Eye (tissue), 1 donor: ENCODE measurements at regions not wholly inside any gene's neighbourhood (a gene's known extent, or its start where the extent isn't known, plus 50 kb on each side); places are given as distances from the start of the nearest gene placed in this dataset.
"Not testable (repeated sequence)": the region's sequence is repeated elsewhere in the genome, so short reads cannot be mapped to it uniquely, and the experiment has no call there.

Source experiments
- DNase-seq: peaks from one replicate; pipeline ENCODE4 v3.0.0-alpha.2; 2015

DNA sequence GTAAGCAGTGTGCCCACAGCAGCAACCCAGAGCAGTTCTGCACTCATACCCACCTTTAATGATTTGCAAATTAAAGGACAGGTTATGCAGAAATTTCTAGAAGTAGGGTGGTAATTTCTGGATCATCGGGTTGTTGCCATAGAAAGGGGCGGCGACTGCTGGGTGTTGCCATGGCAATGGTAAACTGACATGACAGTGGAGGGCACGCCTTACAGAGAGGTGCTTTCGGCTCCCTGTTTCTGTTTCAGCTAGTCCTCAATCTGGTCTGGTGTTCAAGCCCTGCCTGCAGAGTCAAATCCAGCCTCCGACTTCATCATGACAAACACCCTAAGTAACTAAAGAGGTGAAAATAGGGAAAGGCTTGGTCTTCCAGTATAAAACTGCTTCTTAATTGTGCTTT, 667.7 kb downstream of the SOCS6 start:
- DNase-seq = no peak

DNA sequence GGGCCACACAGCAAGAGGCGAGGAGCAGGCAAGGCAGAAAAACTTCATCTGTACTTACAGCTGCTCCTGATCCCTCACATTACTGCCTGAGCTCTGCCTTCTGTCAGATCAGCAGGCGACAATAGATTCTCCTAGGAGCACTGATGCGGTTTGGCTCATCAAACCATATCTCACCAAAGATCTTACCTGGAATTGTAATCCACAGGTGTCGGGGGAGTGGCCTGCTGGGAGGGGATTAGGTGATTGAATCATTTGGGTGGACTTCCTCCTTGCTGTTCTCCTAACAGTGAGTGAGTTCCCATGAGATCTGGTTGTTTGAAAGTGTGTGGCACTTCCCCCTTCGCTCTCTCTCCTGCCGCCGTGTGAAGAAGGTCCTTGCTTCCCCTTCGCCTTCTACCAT, 647.3 kb downstream of the SOCS6 start:
- no peak for DNase-seq

DNA sequence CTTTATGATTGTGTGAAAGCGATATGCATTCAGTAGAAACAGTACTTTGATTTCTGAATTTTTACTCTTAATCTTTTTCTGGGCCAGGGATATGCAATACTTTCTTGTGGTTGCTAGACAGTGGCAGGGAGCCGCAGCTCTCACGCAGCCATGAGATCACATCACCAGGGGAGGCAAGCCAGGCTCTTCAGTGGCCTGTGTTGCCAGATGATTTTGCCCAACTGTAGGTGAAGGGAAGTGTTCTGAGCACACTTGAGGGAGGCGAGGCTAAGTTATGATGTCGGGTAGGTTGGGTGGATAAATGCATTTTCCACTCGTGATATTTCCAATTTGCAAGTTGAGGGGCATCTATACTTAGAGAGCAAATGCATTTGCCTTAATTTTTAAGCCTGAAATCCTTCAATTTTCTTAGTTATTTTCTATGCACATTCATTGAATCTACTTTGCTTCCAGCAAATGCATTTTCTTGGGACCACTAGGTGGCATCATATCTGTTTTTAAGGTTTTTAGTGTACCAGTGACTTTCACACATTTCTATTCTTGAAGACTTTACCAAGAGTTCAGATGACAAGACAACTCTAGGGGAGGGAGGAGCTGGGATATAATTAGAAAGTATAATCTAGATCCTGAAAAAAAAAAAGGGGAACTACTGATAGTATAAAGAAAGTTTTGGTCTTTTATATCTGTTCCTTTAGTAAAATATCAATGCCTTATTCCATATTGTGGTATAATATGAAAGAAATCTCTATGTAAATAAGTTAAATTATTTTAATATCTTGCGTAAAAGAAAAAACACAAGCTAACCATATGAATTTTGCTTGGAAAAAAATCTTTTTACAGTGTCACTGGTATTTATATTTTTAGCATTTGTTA, 643.3 kb downstream of the SOCS6 start:
- DNase-seq = peak; percentile 59

DNA sequence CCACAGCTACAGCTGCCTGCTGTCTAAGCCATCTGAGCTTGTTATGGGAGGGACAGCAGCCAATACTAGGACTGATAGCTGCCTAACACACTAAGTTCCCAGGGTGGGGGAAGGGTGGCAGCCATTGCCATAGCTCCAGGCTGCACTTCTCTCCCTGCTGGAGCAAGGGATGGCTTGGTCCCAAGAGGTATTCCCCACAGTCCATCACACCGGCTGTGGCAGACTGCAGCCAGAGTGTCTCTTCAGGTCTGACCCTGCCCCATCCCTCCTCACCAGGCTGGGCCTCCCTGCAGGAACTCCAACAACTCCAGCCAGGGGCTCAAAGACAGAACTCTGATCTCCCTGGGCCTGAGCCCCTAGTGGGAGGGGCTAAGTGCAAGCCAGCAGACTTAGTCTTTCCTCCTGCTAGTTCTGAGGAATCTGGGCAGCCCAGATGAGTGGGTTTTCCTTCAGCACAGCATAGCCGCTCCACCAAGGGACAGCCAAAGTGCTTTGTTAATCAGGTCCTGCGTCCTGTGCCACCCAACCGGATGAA, 632.1 kb downstream of the SOCS6 start:
- peak; percentile 31 for DNase-seq

DNA sequence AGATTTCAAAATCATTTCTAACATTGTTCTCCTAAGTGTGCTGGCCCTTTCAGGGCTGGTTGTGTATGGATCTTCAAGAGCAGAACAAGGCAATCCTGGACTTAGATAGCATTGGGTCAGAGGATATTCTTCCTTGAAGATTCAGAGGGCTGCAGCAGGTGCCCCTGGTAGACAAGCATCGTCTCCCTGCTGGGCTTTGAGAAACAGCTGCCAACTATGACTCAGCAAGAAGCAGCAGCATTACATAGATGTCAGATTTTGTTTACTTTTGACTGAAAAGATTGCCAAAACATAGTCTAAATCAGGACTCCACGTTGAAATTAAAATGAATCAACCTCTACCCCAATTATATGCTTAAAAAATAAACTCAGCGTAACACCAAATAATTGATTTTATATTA, 618.8 kb downstream of the SOCS6 start:
- peak; percentile 42 for DNase-seq

DNA sequence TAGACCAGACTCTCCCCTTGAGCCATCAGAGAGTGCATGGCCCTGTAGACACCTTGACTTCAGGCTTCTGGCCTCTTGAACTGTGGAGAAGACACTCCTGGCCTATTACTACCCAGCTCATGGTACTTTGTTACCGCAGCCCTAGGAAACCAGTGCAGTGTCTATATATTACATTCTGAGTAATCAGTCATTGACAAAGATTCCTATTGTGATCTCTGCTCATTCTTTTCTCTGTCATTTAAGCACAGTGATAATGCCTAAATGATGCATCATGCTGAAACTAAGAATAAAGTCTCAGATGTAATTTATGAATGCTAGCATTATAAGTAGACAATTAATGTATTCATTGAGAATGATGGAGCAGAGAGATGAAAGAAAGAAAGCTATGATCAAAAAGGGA, 603.5 kb downstream of the SOCS6 start:
- no peak for DNase-seq

DNA sequence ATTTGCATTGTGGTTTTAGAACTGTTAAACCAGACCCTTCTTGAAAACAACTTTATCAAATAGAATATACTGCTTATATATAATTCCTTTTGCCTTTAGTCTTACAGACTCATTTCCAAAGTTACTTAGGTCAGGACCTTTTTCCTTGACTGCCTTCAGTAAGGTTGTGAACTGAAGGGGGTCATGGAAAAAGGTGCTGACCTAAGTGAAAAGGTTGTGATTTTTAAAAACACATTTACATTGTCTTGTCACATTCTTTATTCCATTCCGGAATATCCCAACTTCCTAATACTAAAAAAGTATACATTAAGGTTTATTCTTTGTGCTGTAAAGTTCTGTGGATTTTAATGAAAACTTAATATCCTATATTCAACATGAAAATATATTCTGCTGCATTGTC, 581.4 kb downstream of the SOCS6 start:
- DNase-seq = no peak

DNA sequence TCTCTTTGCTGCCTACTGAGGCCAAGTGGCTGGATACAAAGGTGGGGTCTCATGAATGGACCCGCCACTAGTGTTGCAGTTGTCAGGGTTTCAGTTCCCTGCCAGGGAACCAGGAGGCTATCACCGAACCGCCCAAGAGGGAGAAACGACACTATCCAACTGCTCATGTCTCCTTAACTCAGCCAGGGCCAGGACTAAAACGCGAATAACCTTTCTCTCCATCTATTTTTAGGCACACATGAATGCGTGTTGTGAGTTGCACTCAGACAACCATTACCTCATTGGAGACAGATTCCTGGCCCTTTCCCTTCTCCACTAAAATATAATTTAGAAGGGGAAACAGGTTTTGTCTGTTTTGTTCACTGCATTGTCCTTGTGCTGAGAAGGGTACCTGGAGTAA, 559.5 kb downstream of the SOCS6 start:
- DNase-seq = no peak

DNA sequence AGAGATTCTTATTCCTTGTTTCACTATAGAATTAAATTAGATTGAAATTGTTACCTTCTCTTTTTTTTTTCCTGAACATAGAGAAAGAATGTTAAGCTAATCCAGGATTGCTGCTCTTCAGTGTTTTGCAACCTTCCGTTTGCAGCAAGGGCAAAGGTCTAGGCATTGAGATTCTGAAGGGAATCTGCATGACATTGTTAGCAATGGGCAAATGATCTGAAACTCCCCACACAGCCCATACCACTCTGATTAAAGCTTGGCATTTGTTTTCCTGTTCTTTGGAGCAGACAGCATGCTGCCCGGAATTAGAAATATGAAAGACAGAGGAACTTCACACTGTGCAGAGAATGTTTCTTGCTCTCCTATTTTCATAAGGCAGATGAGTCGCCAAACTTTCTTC, 551.8 kb downstream of the SOCS6 start:
- DNase-seq = no peak

DNA sequence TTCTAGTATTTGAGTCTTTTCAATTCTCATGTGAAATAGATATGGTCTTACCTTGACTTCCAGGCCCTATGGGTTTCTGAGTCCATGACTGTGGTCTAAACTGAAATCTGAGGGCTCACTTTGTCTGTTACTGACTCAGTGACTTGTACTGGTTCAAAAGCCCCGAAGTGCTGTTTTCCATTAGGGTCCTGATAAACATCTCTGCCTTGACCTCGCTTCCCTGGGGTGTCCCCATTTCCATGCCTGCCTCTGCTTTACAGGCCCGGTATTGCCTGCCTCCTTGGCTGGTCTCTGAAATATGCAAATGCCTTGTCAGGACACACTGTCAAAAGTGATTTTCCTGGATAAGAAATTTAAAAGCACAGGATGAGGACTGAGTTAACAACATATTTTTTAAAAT, 538.8 kb downstream of the SOCS6 start:
- DNase-seq = no peak

DNA sequence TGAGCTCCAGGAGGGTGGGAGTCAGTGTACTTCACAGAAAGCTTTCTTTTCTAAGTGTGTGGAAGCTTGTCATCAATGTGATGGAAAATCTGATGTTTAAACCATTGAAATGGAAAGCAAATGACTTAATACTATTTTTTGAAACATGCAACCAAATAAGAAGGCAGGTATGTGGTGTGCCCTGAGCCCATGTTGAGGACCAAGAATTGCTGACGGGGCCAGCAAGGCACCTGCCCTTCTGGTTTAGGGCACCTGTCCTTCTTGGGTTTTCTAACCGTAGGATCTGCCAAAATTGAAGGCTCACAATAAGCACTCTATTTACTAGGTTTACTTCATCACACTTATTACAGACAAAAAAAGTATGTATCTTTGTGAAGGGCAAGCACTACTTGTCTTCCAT, 537.7 kb downstream of the SOCS6 start:
- DNase-seq = no peak

DNA sequence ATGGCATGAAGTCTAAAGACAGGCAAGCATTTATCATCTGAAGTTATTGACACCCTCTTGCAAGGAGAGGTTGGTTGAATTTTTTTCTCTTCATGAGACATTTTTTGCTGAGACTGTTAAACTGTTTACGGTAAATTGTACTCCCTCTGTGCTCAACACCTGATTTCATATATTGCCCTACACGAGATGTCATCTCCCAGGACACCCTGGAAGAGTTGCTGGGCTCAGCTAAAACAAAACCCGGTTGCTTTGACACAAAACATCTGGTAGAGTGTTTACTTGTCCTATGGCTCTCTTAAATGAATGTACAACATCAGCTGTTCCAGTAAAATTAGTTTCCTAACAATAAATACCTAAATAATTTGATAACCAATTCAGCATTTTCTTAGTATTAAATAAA, 533.8 kb downstream of the SOCS6 start:
- DNase-seq = no peak

DNA sequence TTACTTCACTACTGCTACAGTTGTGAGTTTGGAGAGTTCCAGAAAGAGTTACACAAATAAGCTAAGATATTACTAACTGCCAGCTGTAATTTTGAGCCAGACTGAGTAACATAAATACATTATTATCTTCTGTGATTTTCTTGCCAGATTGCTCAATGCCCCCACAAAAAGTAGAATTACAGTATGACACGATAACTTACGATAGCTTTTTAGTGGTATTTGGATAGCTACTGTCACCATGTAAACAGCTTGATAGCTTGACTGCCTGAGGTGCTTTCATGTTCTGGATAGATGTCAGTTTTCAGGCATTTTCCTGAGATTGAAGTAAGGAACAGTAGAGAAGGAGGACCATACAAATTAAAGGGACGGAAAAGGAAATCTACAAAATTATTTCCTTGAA, 533.3 kb downstream of the SOCS6 start:
- DNase-seq = no peak

DNA sequence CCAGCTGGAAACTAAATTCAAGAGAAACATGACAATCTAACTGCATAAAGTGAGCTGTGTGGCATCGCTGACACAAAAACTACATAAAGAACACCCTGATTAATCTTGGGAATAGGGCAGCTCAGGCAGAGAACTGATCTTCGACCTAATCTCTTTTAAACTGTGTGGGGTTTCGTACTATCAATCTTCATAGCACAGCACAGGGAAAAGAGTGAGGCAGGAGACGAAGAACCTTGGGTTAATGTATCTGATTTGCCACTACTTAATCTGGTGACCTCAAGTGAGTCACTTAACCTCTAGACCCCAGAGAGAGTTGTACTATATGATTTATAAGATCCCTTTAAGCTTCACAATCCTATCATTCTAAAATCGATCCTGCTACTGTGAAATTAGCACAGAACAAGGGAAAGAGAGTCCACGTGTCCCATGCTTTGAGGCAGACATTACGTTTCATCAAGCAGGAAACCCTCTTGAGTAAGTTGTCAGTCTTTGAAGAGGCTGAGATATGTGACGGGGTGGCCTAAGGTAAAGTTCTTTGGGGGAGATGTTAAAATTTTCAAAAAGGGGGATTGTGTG, 519.7 kb downstream of the SOCS6 start:
- DNase-seq = no peak

DNA sequence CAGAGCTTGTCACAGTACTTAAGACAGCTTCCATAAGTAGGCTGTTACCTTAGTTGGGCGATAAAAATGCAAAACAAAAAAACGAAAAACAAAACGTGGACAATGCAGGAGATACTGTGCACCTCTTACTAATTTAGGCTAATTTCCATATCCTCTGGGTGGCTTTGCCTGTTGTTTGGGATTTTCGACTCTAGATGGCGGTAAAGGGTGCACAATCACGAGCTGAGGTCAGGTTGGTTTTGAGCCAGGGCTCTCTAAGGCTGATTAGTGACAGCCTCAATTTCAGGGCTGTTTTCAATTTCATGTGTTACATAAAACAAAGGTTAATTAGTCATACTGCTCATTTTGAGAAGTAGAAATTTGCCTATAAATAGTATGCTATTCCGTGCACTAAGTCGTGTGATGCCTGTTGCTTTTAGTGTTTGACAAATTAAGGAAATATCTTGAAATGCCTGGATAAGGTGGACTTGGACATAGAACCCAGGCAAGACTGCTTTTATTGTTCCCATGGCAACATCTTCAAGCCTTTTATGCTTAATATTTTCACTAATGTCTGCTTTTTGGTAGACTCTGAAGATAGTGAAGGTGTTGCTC, 493.1 kb downstream of the SOCS6 start:
- DNase-seq = peak; percentile 74

DNA sequence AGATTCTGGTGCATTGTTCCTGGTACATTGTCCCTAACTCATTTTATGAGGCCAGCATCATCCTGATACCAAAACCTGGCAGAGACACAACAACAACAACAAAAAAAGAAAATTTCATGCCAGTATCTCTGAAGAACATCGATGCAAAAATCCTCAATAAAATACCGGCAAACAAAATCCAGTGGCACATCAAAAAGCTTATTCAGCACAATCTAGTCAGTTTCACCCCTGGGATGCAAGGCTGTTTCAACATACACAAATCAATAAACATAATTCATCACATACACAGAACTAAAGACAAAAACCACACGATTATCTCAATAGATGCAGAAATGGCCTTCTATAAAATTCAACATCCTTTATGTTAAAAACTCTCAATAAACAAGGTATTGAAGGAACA, 477.4 kb downstream of the SOCS6 start:
- not testable (repeated sequence) for DNase-seq

DNA sequence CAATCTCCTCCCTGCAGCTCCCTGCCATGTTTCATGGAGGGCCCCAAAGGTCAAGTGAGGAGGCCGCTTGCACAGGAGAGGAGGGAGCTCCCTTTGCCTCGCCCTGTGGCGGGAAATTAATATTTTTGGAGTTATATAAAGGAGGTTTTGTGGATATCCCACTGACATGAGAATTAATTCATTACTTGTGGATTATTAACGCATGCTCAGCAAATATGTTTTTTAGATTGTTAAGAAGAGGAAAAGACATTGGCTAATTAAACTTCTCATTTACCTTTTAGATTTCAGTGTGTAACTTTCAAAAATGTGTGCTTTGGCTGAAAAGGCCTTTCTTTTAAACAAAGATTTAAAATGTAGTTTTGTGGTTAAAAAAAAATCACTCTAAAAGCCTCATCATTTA, 474.0 kb downstream of the SOCS6 start:
- DNase-seq = no peak

DNA sequence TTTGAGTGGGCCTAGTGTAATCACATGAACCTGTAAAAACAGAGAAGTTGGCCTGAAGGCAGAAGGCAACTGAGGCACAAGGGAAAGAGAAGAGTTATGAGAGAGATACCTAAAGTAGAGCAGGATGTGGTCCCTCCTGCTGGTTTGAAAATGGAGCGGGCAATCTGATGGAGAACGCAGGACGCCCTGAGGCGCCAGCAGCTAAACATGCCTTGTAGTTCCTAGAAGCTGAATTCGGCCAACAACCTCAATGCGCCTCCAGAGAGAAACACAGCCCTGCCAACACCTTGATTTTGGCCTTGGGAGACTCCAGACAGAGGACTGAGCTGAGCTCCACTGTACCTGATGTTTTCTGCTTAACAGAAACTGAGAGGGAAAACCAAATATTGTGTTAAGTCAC, 469.9 kb downstream of the SOCS6 start:
- no peak for DNase-seq

DNA sequence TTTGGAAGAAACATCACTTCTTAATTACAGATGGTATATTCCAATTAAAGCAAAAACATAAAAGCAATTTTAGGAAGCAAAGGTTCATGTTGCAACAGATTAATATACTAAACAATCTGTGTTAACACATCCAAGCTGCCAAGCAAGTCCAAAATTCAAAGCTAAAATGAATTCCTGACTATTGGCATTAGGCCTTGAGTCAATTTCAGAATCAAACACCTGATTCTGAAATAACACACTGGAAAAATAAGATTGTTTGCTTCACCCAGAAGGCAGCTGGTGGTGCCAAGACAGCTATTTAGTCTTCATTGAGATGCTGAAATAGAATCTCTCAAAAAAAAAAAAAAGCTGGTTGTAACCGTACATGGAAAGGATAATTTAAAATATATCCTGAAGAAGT, 465.6 kb downstream of the SOCS6 start:
- no peak for DNase-seq

DNA sequence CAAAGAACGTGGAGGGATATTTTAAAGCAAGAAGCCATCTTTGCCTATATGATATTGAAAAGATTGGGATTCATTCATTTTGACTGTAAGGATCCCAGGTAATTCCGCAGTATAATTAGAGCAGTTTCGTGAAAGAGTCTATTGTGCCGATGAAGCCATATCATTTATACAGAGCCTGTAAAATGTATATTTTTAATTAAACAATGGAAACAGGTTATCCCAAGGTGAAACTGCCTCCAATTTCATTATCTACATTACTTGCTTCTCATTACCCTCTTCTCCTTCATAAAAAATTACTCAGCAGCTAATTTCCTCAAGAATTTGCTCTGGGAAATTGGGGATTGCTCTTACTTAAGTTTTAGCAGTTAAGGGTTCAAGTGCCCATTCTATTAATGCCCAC, 444.1 kb downstream of the SOCS6 start:
- DNase-seq = no peak

DNA sequence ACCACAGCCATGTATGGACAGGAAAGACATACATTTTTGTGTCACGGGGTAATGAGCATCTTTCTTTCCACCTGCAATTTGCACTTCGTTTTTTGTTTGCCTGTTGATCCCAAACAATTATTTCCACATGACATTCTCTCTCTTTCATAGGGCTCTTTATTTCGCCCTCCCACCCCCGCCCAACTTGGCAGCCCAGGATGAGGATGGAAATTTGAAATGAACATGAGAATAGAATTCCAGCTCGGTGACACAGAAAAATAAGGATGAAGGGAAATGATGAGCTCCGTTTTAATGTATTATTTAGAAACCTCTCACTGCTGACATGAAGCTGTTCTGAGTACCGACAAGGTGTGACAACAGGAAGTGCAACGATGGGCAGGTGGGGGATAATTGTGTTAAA, 443.3 kb downstream of the SOCS6 start:
- DNase-seq = no peak

DNA sequence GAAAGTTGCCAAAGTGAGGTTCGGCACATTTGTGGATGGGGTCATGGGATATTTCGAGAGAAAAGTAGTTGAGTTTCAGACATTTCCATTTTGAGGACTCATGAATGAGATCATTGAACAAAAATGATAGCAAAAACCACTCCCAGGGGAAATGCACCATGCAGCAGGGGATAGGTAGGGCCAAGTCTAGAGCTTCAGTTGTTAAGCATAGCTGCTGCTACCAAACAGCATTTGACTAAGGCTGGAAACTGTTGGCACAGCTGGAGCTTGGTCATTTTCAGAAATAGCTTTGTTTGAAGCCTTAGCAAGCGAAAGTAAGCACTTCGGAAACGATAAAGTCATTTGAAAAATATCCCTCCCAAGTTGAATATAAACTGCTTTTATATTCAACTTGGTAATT, 431.8 kb downstream of the SOCS6 start:
- DNase-seq = no peak

DNA sequence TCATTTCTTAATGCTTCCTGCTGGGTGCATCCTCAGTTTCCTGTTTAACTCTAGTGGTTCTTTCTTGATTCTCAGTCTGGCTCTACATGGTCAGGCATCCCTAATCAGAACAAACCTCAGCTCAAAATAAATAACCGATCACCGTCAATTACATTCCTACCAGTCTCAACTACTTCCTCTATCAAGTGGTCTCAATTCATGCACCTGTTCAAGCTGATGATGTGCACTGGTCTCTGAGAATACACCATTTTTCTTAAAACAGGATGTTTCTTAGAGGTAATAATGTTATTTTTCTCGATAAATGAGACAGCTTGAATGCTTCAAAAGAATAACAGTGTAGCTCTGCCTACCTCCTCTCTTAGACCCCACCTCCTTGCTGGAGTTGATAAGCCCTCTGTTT, 420.9 kb downstream of the SOCS6 start:
- no peak for DNase-seq

DNA sequence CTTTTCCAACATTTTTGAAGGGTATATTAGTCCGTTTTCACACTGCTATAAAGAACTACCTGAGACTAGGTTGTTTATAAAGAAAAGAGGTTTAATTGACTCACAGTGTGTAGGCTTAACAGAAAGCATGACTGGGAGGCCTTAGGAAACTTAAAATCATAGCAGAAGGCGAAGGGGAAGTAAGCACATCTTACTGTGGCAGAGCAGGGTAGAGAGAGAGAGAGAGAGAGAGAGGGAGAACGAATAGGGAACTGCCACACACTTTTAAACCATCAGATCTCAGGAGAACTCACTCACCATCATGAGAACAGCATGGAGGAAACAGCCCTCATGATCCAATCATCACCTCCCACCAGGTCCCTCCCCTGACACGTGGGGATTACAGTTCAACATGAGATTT, 420.3 kb downstream of the SOCS6 start:
- no peak for DNase-seq
